ENCODE measurements at regions not wholly inside any gene's neighbourhood (a gene's known extent, or its start where the extent isn't known, plus 50 kb on each side); places are given as distances from the start of the nearest gene placed in this dataset.
"Not testable (repeated sequence)": the region's sequence is repeated elsewhere in the genome, so short reads cannot be mapped to it uniquely, and the experiment has no call there.

DNA sequence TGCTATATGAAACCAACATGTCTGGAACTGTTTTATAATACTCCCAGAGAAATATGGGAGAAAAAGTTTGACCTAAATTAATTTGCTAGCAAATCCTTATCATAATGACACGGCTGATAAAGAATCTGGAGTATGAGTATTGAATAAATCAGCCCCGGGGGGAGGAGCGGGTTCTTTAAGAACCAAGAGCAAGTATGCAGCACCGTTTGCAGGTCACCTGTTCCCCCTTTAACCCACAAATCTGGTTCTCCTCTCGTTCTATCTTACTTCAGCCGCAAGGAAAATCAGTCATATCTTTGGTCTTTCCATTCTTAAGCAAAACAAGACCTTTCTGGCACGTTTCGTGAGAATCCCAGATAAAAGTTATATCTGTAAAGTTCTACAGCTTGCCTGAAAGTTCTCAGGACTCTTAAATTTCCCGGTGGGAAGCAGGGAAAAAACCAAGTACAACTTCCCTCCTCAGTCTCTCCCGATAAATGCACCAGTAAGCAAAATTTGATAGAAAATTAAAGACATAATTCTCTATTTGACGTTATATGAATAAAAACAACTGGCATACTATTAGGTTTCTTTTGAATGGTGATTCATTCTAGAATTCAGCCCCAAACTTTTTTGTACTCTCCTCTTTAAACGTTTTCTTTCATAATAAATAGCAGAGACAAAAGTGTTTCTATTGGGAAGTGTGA lies 348.6 kb downstream of the ZBBX start (continued):
- TF ChIP-seq RXRA (IDR thresholded peaks at IDR 0.05; ENCODE audit: borderline replicate concordance, low read depth) (no peak), EP300 (IDR thresholded peaks at IDR 0.05; ENCODE audit: borderline replicate concordance in 1 of 2, low read depth in 1 of 2, low read length in 1 of 2) (no peak), YY1 (IDR thresholded peaks at IDR 0.05; ENCODE audit: low read depth) (no peak), JUND (IDR thresholded peaks at IDR 0.05) (no peak)

GRCh38 chr3:167030082-167030725 lies 349.9 kb downstream of the ZBBX start:
- POLR2A ChIA-PET: no interaction called here
- H3K27me3 ChIP-seq (ENCODE audit: insufficient read depth): no peaks in the 10 kb centered on the region
- DNase-seq: no peak
- WGBS (ENCODE audit: low lambda C conversion rate): 2% methylated on average over 4 of the region's 4 CpGs
- CTCF ChIA-PET: no interaction called here
- TF ChIP-seq PBX3 (IDR thresholded peaks at IDR 0.05) (no peak), NFIC (IDR thresholded peaks at IDR 0.05; ENCODE audit: borderline replicate concordance) (no peak), ELF1 (IDR thresholded peaks at IDR 0.05) (no peak), MEF2A (IDR thresholded peaks at IDR 0.05; ENCODE audit: borderline replicate concordance, low read depth) (no peak), RXRA (IDR thresholded peaks at IDR 0.05; ENCODE audit: borderline replicate concordance, low read depth) (no peak), RFX5 (IDR thresholded peaks at IDR 0.05; ENCODE audit: low read length) (no peak), GATA2 (CRISPR knock-in tag; IDR thresholded peaks at IDR 0.05) (no peak)
- TF ChIP-seq, protein P1, sequence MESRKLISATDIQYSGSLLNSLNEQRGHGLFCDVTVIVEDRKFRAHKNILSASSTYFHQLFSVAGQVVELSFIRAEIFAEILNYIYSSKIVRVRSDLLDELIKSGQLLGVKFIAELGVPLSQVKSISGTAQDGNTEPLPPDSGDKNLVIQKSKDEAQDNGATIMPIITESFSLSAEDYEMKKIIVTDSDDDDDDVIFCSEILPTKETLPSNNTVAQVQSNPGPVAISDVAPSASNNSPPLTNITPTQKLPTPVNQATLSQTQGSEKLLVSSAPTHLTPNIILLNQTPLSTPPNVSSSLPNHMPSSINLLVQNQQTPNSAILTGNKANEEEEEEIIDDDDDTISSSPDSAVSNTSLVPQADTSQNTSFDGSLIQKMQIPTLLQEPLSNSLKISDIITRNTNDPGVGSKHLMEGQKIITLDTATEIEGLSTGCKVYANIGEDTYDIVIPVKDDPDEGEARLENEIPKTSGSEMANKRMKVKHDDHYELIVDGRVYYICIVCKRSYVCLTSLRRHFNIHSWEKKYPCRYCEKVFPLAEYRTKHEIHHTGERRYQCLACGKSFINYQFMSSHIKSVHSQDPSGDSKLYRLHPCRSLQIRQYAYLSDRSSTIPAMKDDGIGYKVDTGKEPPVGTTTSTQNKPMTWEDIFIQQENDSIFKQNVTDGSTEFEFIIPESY (IDR thresholded peaks at IDR 0.05; ENCODE audit: borderline replicate concordance, low read depth): no peak
- TF ChIP-seq, protein P2, sequence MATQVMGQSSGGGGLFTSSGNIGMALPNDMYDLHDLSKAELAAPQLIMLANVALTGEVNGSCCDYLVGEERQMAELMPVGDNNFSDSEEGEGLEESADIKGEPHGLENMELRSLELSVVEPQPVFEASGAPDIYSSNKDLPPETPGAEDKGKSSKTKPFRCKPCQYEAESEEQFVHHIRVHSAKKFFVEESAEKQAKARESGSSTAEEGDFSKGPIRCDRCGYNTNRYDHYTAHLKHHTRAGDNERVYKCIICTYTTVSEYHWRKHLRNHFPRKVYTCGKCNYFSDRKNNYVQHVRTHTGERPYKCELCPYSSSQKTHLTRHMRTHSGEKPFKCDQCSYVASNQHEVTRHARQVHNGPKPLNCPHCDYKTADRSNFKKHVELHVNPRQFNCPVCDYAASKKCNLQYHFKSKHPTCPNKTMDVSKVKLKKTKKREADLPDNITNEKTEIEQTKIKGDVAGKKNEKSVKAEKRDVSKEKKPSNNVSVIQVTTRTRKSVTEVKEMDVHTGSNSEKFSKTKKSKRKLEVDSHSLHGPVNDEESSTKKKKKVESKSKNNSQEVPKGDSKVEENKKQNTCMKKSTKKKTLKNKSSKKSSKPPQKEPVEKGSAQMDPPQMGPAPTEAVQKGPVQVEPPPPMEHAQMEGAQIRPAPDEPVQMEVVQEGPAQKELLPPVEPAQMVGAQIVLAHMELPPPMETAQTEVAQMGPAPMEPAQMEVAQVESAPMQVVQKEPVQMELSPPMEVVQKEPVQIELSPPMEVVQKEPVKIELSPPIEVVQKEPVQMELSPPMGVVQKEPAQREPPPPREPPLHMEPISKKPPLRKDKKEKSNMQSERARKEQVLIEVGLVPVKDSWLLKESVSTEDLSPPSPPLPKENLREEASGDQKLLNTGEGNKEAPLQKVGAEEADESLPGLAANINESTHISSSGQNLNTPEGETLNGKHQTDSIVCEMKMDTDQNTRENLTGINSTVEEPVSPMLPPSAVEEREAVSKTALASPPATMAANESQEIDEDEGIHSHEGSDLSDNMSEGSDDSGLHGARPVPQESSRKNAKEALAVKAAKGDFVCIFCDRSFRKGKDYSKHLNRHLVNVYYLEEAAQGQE (IDR thresholded peaks at IDR 0.05; ENCODE audit: low read depth, low read length): no peak
- H3K4me1 ChIP-seq (ENCODE audit: control insufficient read depth in 1 of 2, insufficient read depth in 2 of 2, low read depth in 1 of 2, low read length in 1 of 2): no peaks in the 10 kb centered on the region
- H3F3A ChIP-seq (replicated peaks; ENCODE audit: insufficient read depth): no peaks in the 10 kb centered on the region
- H3K79me2 ChIP-seq (ENCODE audit: insufficient read depth): no peaks in the 10 kb centered on the region
- no peaks in the 10 kb centered on the region for H3K9me3 ChIP-seq
- no peak overlapping the region for H3K9ac ChIP-seq
- H3K9me2 ChIP-seq: no peaks in the 10 kb centered on the region
- no peak overlapping the region for H3K4me2 ChIP-seq
- H2AFZ ChIP-seq (ENCODE audit: low read depth): no peak overlapping the region
- H3K36me3 ChIP-seq (replicated peaks in 1 of 2; ENCODE audit: control insufficient read depth in 1 of 2, insufficient read depth in 2 of 2, low read length in 1 of 2): no peaks in the 10 kb centered on the region
- no peak overlapping the region for H3K27ac ChIP-seq (ENCODE audit: low read depth in 2 of 2, low read length in 1 of 2)
- no peaks in the 10 kb centered on the region for H4K20me1 ChIP-seq (ENCODE audit: insufficient read depth)
- H3K4me3 ChIP-seq (ENCODE audit: low read depth in 2 of 2, low read length in 1 of 2): no peak overlapping the region; a peak in 1 of 4 replicates

DNA sequence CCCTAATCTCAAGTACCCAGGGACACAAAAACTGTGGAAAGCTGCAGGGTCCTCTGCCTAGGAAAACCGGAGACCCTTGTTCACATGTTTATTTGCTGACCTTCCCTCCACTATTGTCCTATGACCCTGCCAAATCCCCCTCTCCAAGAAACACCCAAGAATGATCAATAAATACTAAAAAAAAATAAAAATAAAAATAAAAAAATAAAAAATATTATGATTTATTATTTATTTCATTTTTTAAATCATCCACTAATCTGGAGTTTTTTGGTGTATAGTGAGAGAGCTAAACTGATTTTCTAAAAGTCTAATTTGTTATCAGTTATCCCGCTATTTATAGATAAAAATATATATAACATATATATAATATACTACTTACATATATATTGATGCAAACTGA lies 360.6 kb downstream of the ZBBX start:
- POLR2A ChIA-PET; H2AFZ ChIP-seq (ENCODE audit: low read depth); H3K36me3 ChIP-seq (replicated peaks in 1 of 2; ENCODE audit: control insufficient read depth in 1 of 2, insufficient read depth in 2 of 2, low read length in 1 of 2); H3K79me2 ChIP-seq (ENCODE audit: insufficient read depth); H3K4me3 ChIP-seq (ENCODE audit: low read depth in 2 of 2, low read length in 1 of 2); H3K27ac ChIP-seq (ENCODE audit: low read depth in 2 of 2, low read length in 1 of 2); H3K4me2 ChIP-seq; H3K9me2 ChIP-seq; H3K9ac ChIP-seq; H3K9me3 ChIP-seq; H3K27me3 ChIP-seq (ENCODE audit: insufficient read depth); DNase-seq; H3K4me1 ChIP-seq (ENCODE audit: control insufficient read depth in 1 of 2, insufficient read depth in 2 of 2, low read depth in 1 of 2, low read length in 1 of 2); H3F3A ChIP-seq (replicated peaks; ENCODE audit: insufficient read depth); H4K20me1 ChIP-seq (ENCODE audit: insufficient read depth): not testable (repeated sequence)
- 3% methylated on average over 2 of the region's 2 CpGs for WGBS (ENCODE audit: low lambda C conversion rate)
- CTCF ChIA-PET: interaction anchor here (1.5 to 4.1 kb wide), 2 partner anchors 13 to 81 kb away, joined by 3 to 13 read pairs; no protein-coding TSS in a partner anchor

- H3K4me2 ChIP-seq; H3K9me2 ChIP-seq; DNase-seq; H3K27ac ChIP-seq (ENCODE audit: low read depth in 2 of 2, low read length in 1 of 2); H3K4me3 ChIP-seq (ENCODE audit: low read depth in 2 of 2, low read length in 1 of 2); H3F3A ChIP-seq (replicated peaks; ENCODE audit: insufficient read depth); H3K4me1 ChIP-seq (ENCODE audit: control insufficient read depth in 1 of 2, insufficient read depth in 2 of 2, low read depth in 1 of 2, low read length in 1 of 2); H3K79me2 ChIP-seq (ENCODE audit: insufficient read depth); H3K9me3 ChIP-seq; H2AFZ ChIP-seq (ENCODE audit: low read depth); H4K20me1 ChIP-seq (ENCODE audit: insufficient read depth); H3K9ac ChIP-seq; POLR2A ChIA-PET; H3K27me3 ChIP-seq (ENCODE audit: insufficient read depth); H3K36me3 ChIP-seq (replicated peaks in 1 of 2; ENCODE audit: control insufficient read depth in 1 of 2, insufficient read depth in 2 of 2, low read length in 1 of 2): not testable (repeated sequence)
- CTCF ChIA-PET: interaction anchor here (4.1 kb wide), 1 partner anchor 14 kb away, joined by 13 read pairs; no protein-coding TSS in a partner anchor
- 73% methylated on average over 9 of the region's 34 CpGs for WGBS (ENCODE audit: low lambda C conversion rate)
These were observed 361.4 kb downstream of the ZBBX start for GRCh38 chr3:167018591-167019111.
